ENCODE measurements at regions not wholly inside any gene's neighbourhood (a gene's known extent, or its start where the extent isn't known, plus 50 kb on each side); places are given as distances from the start of the nearest gene placed in this dataset.
"Not testable (repeated sequence)": the region's sequence is repeated elsewhere in the genome, so short reads cannot be mapped to it uniquely, and the experiment has no call there.

GRCh38 chr5:163888366-163888765 is 382.9 kb downstream of the MAT2B start:
- DNase-seq (ENCODE audit: low read depth, low spot score): no peak
- in situ Hi-C loops (cut with HindIII; ENCODE audit: low pct_unique_long_range_greater_than_20kb, low sequenced_read_pairs): no loop called here

- DNase-seq (ENCODE audit: low read depth, low spot score): no peak
- in situ Hi-C loops (cut with HindIII; ENCODE audit: low pct_unique_long_range_greater_than_20kb, low sequenced_read_pairs): no loop called here
Measured at GRCh38 chr5:163889369-163889768, 383.9 kb downstream of the MAT2B start.

DNA sequence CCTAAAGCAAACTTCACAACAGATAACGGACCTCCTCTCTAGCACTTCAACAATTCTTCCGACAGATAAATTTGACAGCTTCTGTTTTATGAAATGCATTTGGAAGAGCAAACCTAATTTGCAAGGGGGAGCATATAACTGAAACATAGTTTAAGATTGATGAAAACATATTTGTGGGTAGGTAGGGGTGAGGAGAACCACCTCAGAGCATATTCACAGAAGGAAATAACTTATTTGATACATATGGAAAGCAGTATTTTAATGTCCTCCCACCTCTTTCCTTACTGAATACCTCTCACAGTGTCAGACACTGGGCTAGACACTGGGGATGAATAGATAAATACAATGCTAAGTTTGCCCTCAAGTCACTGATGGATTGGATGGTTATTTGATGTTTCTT is 384.8 kb downstream of the MAT2B start:
- no peak for DNase-seq (ENCODE audit: low read depth, low spot score)
- in situ Hi-C loops (cut with HindIII; ENCODE audit: low pct_unique_long_range_greater_than_20kb, low sequenced_read_pairs): no loop called here

DNA sequence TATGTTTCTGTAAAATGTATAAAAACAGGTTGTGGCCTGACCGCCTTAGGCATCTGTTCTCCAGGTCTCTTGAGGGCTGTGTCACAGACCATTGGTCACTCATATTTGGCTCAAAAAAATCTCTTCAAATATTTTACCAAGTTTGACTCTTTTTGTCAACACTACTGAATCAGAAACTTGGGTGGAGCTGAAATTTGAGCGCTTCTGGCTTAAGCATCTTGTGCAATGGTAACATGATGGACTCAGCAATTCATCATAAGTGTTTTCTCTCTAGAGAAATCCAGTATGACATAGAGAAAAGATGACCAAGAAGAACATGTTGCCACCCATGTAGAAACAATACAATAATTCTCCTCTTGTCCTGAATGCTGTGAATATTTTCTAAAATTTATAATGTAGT is 387.9 kb downstream of the MAT2B start:
- in situ Hi-C loops (cut with HindIII; ENCODE audit: low pct_unique_long_range_greater_than_20kb, low sequenced_read_pairs): no loop called here
- DNase-seq (ENCODE audit: low read depth, low spot score): no peak

DNA sequence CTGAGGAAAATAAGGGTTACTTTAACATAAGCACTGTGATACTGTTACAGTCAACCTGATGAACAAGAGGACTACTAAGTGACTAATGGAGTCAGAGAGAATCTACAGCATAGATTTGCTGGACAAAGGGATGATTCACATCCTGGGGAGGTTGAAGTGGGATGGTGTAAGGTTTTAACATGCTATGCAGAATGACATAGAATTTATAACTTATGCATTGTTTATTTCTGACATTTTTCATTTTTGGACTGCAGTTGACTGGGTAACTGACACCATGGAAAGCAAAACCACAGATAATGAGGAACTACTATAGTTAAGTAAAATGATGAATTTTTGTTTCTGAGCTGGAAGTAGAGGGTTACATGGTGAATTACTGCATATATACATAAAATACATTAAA is 389.2 kb downstream of the MAT2B start:
- no peak for DNase-seq (ENCODE audit: low read depth, low spot score)
- in situ Hi-C loops (cut with HindIII; ENCODE audit: low pct_unique_long_range_greater_than_20kb, low sequenced_read_pairs): no loop called here

- no peak for DNase-seq (ENCODE audit: low read depth, low spot score)
- in situ Hi-C loops (cut with HindIII; ENCODE audit: low pct_unique_long_range_greater_than_20kb, low sequenced_read_pairs): no loop called here
Measured at GRCh38 chr5:163898873-163899272, 393.5 kb downstream of the MAT2B start.

- in situ Hi-C loops (cut with HindIII; ENCODE audit: low pct_unique_long_range_greater_than_20kb, low sequenced_read_pairs); DNase-seq (ENCODE audit: low read depth, low spot score): not testable (repeated sequence)
Measured at GRCh38 chr5:163907783-163908182, 402.4 kb downstream of the MAT2B start.

DNA sequence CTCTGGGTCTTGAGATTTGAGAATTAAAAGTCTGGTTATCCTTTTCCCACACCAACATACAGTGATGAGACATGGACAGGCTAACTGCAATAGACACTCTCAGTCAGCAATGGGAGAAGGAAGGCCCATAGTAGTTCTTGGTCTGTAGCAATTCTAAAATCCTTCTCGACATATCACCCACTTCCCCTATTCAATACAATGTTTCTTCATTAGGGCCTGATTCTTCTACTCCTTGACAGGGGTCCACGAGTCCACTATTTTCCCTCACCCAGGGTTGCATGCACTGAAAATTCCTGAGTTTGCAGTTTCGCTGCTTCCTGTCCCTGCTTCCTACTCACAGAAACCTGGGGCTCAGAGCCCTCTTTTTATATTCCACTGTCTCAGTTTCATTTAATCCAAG is 402.8 kb downstream of the MAT2B start:
- in situ Hi-C loops (cut with HindIII; ENCODE audit: low pct_unique_long_range_greater_than_20kb, low sequenced_read_pairs): no loop called here
- DNase-seq (ENCODE audit: low read depth, low spot score): no peak

GRCh38 chr5:163910226-163910625 is 404.8 kb downstream of the MAT2B start:
- in situ Hi-C loops (cut with HindIII; ENCODE audit: low pct_unique_long_range_greater_than_20kb, low sequenced_read_pairs): no loop called here

GRCh38 chr5:163912046-163912445 is 406.6 kb downstream of the MAT2B start:
- DNase-seq (ENCODE audit: low read depth, low spot score): no peak
- in situ Hi-C loops (cut with HindIII; ENCODE audit: low pct_unique_long_range_greater_than_20kb, low sequenced_read_pairs): no loop called here

More at GRCh38 chr5:163910226-163910625, 404.8 kb downstream of the MAT2B start:
- no peak for DNase-seq (ENCODE audit: low read depth, low spot score)

DNA sequence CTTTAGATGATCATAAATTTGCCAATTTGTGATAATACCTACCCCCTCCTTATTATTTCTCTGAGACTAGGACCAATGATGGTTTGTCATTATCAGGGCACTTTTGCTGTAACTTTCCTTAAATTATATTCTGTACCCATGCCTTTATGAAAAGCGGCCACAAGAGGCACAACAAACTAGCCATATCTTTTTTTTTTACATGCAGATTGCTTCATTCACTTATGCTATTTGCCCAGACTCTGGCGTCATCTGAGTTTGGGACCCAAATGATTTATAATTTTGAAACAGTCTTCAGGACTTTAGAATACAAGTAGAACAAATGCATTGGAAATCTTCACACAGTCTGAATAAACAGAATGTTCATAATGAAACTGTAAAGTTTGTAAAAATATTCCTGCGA is 408.1 kb downstream of the MAT2B start:
- in situ Hi-C loops (cut with HindIII; ENCODE audit: low pct_unique_long_range_greater_than_20kb, low sequenced_read_pairs): no loop called here

GRCh38 chr5:163914910-163915309 is 409.5 kb downstream of the MAT2B start:
- in situ Hi-C loops (cut with HindIII; ENCODE audit: low pct_unique_long_range_greater_than_20kb, low sequenced_read_pairs): no loop called here
- no peak for DNase-seq (ENCODE audit: low read depth, low spot score)

More for the DNA sequence above, 408.1 kb downstream of the MAT2B start:
- DNase-seq (ENCODE audit: low read depth, low spot score): peak; percentile 9

- no peak for DNase-seq (ENCODE audit: low read depth, low spot score)
- in situ Hi-C loops (cut with HindIII; ENCODE audit: low pct_unique_long_range_greater_than_20kb, low sequenced_read_pairs): no loop called here
Measured at GRCh38 chr5:163915481-163915961, 410.1 kb downstream of the MAT2B start.

DNA sequence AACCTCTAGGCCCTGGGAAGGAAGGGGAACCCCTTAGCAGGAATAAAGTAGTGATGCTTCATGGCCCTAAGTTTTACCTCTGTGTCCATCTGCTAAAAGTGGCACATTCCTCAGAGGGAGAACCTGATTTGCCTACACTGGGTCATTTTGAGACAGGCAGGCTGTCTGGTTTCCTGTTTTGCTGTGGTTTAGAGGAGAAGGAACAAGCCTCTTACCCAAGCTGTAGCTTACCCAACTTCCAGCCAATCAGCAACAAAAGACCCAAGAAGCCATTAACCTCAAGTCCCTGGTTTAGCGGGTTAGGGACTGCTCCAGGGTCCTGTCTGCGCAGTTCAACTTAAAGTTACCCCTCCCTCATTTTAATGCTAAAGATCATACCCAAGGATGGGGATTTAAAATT is 411.0 kb downstream of the MAT2B start:
- in situ Hi-C loops (cut with HindIII; ENCODE audit: low pct_unique_long_range_greater_than_20kb, low sequenced_read_pairs): no loop called here
- DNase-seq (ENCODE audit: low read depth, low spot score): no peak

- in situ Hi-C loops (cut with HindIII; ENCODE audit: low pct_unique_long_range_greater_than_20kb, low sequenced_read_pairs): no loop called here
- no peak for DNase-seq (ENCODE audit: low read depth, low spot score)
Measured at GRCh38 chr5:163916861-163917260, 411.4 kb downstream of the MAT2B start.

GRCh38 chr5:163917747-163918146 is 412.3 kb downstream of the MAT2B start:
- no peak for DNase-seq (ENCODE audit: low read depth, low spot score)
- in situ Hi-C loops (cut with HindIII; ENCODE audit: low pct_unique_long_range_greater_than_20kb, low sequenced_read_pairs): no loop called here

DNA sequence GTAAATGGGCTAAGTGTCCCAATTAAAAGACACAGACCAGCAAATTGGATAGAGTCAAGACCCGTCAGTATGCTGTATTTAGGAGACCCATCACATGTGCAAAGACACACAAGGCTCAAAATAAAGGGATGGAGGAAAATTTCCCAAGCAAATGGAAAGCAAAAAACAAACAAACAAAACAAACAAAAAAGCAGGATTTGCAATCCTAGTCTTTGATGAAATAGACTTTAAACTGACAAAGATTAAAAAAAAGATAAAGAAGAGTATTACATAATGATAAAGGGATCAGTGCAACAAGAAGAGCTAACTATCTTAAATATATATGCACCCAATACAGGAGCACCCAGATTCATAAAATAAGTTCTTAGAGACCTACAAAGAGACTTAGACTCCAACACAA is 429.6 kb downstream of the MAT2B start:
- DNase-seq (ENCODE audit: low read depth, low spot score); in situ Hi-C loops (cut with HindIII; ENCODE audit: low pct_unique_long_range_greater_than_20kb, low sequenced_read_pairs): not testable (repeated sequence)

- no peak for DNase-seq (ENCODE audit: low read depth, low spot score)
Measured at GRCh38 chr5:163938595-163938994, 433.2 kb downstream of the MAT2B start.

DNA sequence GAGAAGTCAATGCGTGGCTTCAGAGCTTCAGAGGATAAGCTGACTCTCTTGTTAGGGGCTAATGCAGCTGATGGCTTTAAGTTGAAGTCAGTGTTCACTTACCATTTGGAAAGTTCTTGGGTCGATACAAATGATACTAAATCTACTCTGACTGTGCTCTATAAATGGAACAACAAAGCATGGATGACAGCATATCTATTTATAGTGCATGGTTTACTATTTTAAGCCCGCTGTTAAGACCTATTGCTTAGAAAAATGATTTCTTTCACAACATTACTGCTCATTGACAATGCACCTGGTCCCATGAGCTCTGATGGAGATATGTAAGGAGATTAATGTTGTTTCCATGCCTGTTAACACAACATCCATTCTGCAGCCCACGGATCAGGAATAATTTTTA is 435.7 kb downstream of the MAT2B start:
- no peak for DNase-seq (ENCODE audit: low read depth, low spot score)
- in situ Hi-C loops (cut with HindIII; ENCODE audit: low pct_unique_long_range_greater_than_20kb, low sequenced_read_pairs): no loop called here

More at GRCh38 chr5:163938595-163938994, 433.2 kb downstream of the MAT2B start:
- in situ Hi-C loops (cut with HindIII; ENCODE audit: low pct_unique_long_range_greater_than_20kb, low sequenced_read_pairs): no loop called here

- in situ Hi-C loops (cut with HindIII; ENCODE audit: low pct_unique_long_range_greater_than_20kb, low sequenced_read_pairs): no loop called here
- DNase-seq (ENCODE audit: low read depth, low spot score): no peak
Measured at GRCh38 chr5:163943546-163943945, 438.1 kb downstream of the MAT2B start.

Data from SK-MEL-5 (cell line).